ENCODE measurements at regions not wholly inside any gene's neighbourhood (a gene's known extent, or its start where the extent isn't known, plus 50 kb on each side); places are given as distances from the start of the nearest gene placed in this dataset.

- H3K36me3 ChIP-seq (ENCODE audit: control insufficient read depth, insufficient read depth, low read length) = no peaks in the 10 kb centered on the region
- peaks cover 26% of the 10 kb centered on the region for H3K4me1 ChIP-seq (ENCODE audit: control insufficient read depth, extremely low read depth, insufficient read depth, low read length)
- H3K4me2 ChIP-seq (ENCODE audit: extremely low read depth, insufficient read depth, low read length) = no peak overlapping the region
- no peaks in the 10 kb centered on the region for H4K20me1 ChIP-seq (ENCODE audit: control insufficient read depth, extremely low read depth, insufficient read depth, low read length)
- no peak for TF ChIP-seq CTCF (conservative IDR thresholded peaks at IDR 0.05 in 1 of 2, IDR thresholded peaks at IDR 0.05 in 1 of 2; ENCODE audit: low read depth in 1 of 2, low read length in 2 of 2)
- no peak for TF ChIP-seq EZH2 (IDR thresholded peaks at IDR 0.05; ENCODE audit: low read length, missing control alignments)
- H3K27ac ChIP-seq (ENCODE audit: insufficient read depth, low read length) = peak overlapping the region; percentile 68
- H2AFZ ChIP-seq (ENCODE audit: low read length) = no peak overlapping the region
- H3K4me3 ChIP-seq (replicated peaks in 1 of 4; ENCODE audit: control extremely low read depth in 1 of 4, insufficient read depth in 1 of 4, low read depth in 3 of 4, low read length in 4 of 4) = no peak overlapping the region
- no peak overlapping the region for H3K9ac ChIP-seq (ENCODE audit: insufficient read depth, low read length)
- no peaks in the 10 kb centered on the region for H3K9me3 ChIP-seq (ENCODE audit: control insufficient read depth, insufficient read depth, low read depth, low read length)
- no peaks in the 10 kb centered on the region for H3K79me2 ChIP-seq (ENCODE audit: control insufficient read depth, insufficient read depth, low read length)
- DNase-seq (ENCODE audit: low read depth in 2 of 2) = peak; percentile 88 to 97
- no peaks in the 10 kb centered on the region for H3K27me3 ChIP-seq (ENCODE audit: control insufficient read depth, insufficient read depth, low read length)
Observed at GRCh38 chr15:31471731-31472430, 145.2 kb downstream of the KLF13 start.

GRCh38 chr15:31472636-31473384 lies 146.2 kb downstream of the KLF13 start:
- Histone ChIP-seq H3K4me1 (ENCODE audit: control insufficient read depth, extremely low read depth, insufficient read depth, low read length) (peaks cover 26% of the 10 kb centered on the region), H3K4me2 (ENCODE audit: extremely low read depth, insufficient read depth, low read length) (peak overlapping the region; percentile 55), H3K9ac (ENCODE audit: insufficient read depth, low read length) (no peak overlapping the region), H3K27me3 (ENCODE audit: control insufficient read depth, insufficient read depth, low read length) (no peaks in the 10 kb centered on the region), H3K36me3 (ENCODE audit: control insufficient read depth, insufficient read depth, low read length) (no peaks in the 10 kb centered on the region), H3K9me3 (ENCODE audit: control insufficient read depth, insufficient read depth, low read depth, low read length) (no peaks in the 10 kb centered on the region), H3K4me3 (replicated peaks in 1 of 4; ENCODE audit: control extremely low read depth in 1 of 4, insufficient read depth in 1 of 4, low read depth in 3 of 4, low read length in 4 of 4) (no peak overlapping the region), H3K27ac (ENCODE audit: insufficient read depth, low read length) (peak overlapping the region; percentile 68), H3K79me2 (ENCODE audit: control insufficient read depth, insufficient read depth, low read length) (no peaks in the 10 kb centered on the region), H2AFZ (ENCODE audit: low read length) (peak overlapping the region; percentile 67), H4K20me1 (ENCODE audit: control insufficient read depth, extremely low read depth, insufficient read depth, low read length) (no peaks in the 10 kb centered on the region)
- TF ChIP-seq EZH2 (IDR thresholded peaks at IDR 0.05; ENCODE audit: low read length, missing control alignments) = no peak
- TF ChIP-seq CTCF (conservative IDR thresholded peaks at IDR 0.05 in 1 of 2, IDR thresholded peaks at IDR 0.05 in 1 of 2; ENCODE audit: low read depth in 1 of 2, low read length in 2 of 2) = no peak
- peak; percentile 43 to 48 for DNase-seq (ENCODE audit: low read depth in 2 of 2)

- Histone ChIP-seq H3K79me2 (ENCODE audit: control insufficient read depth, insufficient read depth, low read length) (no peaks in the 10 kb centered on the region), H3K4me2 (ENCODE audit: extremely low read depth, insufficient read depth, low read length) (peak overlapping the region; percentile 55), H3K4me1 (ENCODE audit: control insufficient read depth, extremely low read depth, insufficient read depth, low read length) (peaks cover 26% of the 10 kb centered on the region), H2AFZ (ENCODE audit: low read length) (peak overlapping the region; percentile 67), H3K27ac (ENCODE audit: insufficient read depth, low read length) (peak overlapping the region; percentile 68), H3K27me3 (ENCODE audit: control insufficient read depth, insufficient read depth, low read length) (no peaks in the 10 kb centered on the region), H4K20me1 (ENCODE audit: control insufficient read depth, extremely low read depth, insufficient read depth, low read length) (no peaks in the 10 kb centered on the region), H3K9me3 (ENCODE audit: control insufficient read depth, insufficient read depth, low read depth, low read length) (no peaks in the 10 kb centered on the region), H3K36me3 (ENCODE audit: control insufficient read depth, insufficient read depth, low read length) (no peaks in the 10 kb centered on the region), H3K4me3 (replicated peaks in 1 of 4; ENCODE audit: control extremely low read depth in 1 of 4, insufficient read depth in 1 of 4, low read depth in 3 of 4, low read length in 4 of 4) (no peak overlapping the region), H3K9ac (ENCODE audit: insufficient read depth, low read length) (no peak overlapping the region)
- TF ChIP-seq EZH2 (IDR thresholded peaks at IDR 0.05; ENCODE audit: low read length, missing control alignments) (no peak), CTCF (conservative IDR thresholded peaks at IDR 0.05 in 1 of 2, IDR thresholded peaks at IDR 0.05 in 1 of 2; ENCODE audit: low read depth in 1 of 2, low read length in 2 of 2) (no peak)
- no peak for DNase-seq (ENCODE audit: low read depth in 2 of 2)
Observed at GRCh38 chr15:31473385-31474058, 146.9 kb downstream of the KLF13 start.
